Trophoblast cell (in vitro differentiated cells and primary cell): ENCODE measurements at regions not wholly inside any gene's neighbourhood (a gene's known extent, or its start where the extent isn't known, plus 50 kb on each side); places are given as distances from the start of the nearest gene placed in this dataset.

Experiments used
- DNase-seq, 2 donors: peaks; one replicate each; pipeline ENCODE4 v3.0.0-alpha.2; 2016
- H2AFZ ChIP-seq: 2 replicates; pipeline ENCODE4 v1.6.1; 2013; ENCODE audit warnings: low read length, moderate library complexity, mild to moderate bottlenecking; ENCODE audit not compliant: insufficient read depth, poor library complexity
- H2AK5ac ChIP-seq: 2 replicates; pipeline ENCODE4 v1.6.1; 2013; ENCODE audit warnings: mild to moderate bottlenecking, low read length
- H2BK120ac ChIP-seq: 2 replicates; pipeline ENCODE4 v1.6.1; 2013; ENCODE audit warnings: low read length, mild to moderate bottlenecking, moderate library complexity; ENCODE audit not compliant: insufficient read depth, poor library complexity
- H2BK12ac ChIP-seq: 2 replicates; pipeline ENCODE4 v1.6.1; 2013; ENCODE audit warnings: mild to moderate bottlenecking, low read length, moderate library complexity
- H2BK5ac ChIP-seq: 2 replicates; pipeline ENCODE4 v1.6.1; 2013; ENCODE audit warnings: low read length, low read depth, moderate library complexity, mild to moderate bottlenecking; ENCODE audit not compliant: poor library complexity
- H3K14ac ChIP-seq: 2 replicates; pipeline ENCODE4 v1.6.1; 2013; ENCODE audit warnings: mild to moderate bottlenecking, low read length
- H3K18ac ChIP-seq: 2 replicates; pipeline ENCODE4 v1.6.1; 2013; ENCODE audit warnings: mild to moderate bottlenecking, low read length
- H3K23ac ChIP-seq: 2 replicates; pipeline ENCODE4 v1.6.1; 2013; ENCODE audit warnings: low read length
- H3K27ac ChIP-seq: 2 replicates; pipeline ENCODE4 v1.5.1; 2013; ENCODE audit warnings: low read depth, mild to moderate bottlenecking, inconsistent platforms, low read length, moderate library complexity
- H3K27me3 ChIP-seq: 2 replicates; pipeline ENCODE4 v1.6.1; 2013; ENCODE audit warnings: inconsistent platforms, mild to moderate bottlenecking, low read length, moderate library complexity; ENCODE audit not compliant: insufficient read depth
- H3K36me3 ChIP-seq, 2 experiments: 1 replicate in 1 of 2; 2 replicates in 1 of 2; pipeline ENCODE4 v1.6.1; 2013; ENCODE audit warnings: low read length in 2 of 2, mild to moderate bottlenecking in 2 of 2, moderate library complexity in 1 of 2; ENCODE audit not compliant: insufficient read depth in 2 of 2, control insufficient read depth in 1 of 2
- H3K4ac ChIP-seq: 2 replicates; pipeline ENCODE4 v1.6.1; 2013; ENCODE audit warnings: low read depth, mild to moderate bottlenecking, low read length, moderate library complexity
- H3K4me1 ChIP-seq, 2 experiments: 1 replicate in 1 of 2; 2 replicates in 1 of 2; pipeline ENCODE4 v1.6.1; 2013; ENCODE audit warnings: low read length in 2 of 2, mild to moderate bottlenecking in 2 of 2, moderate library complexity in 1 of 2; ENCODE audit not compliant: insufficient read depth in 2 of 2, control insufficient read depth in 1 of 2
- H3K4me2 ChIP-seq: 2 replicates; pipeline ENCODE4 v1.6.1; 2013; ENCODE audit warnings: inconsistent platforms, mild to moderate bottlenecking, low read length, moderate library complexity
- H3K4me3 ChIP-seq: 2 replicates; pipeline ENCODE4 v1.5.1; 2013; ENCODE audit warnings: mild to moderate bottlenecking, low read depth, low read length, inconsistent platforms
- H3K79me1 ChIP-seq: one replicate; pipeline ENCODE4 v1.6.1; 2013; ENCODE audit warnings: low read length
- H3K79me2 ChIP-seq: 2 replicates; pipeline ENCODE4 v1.6.1; 2013; ENCODE audit warnings: low read length, mild to moderate bottlenecking; ENCODE audit not compliant: control insufficient read depth, insufficient read depth, poor library complexity
- H3K9ac ChIP-seq: 2 replicates; pipeline ENCODE4 v1.6.1; 2013; ENCODE audit warnings: mild to moderate bottlenecking, low read length
- H3K9me3 ChIP-seq: 2 replicates; pipeline ENCODE4 v1.6.1; 2013; ENCODE audit warnings: low read depth, mild to moderate bottlenecking, control low read depth, inconsistent platforms, low read length; ENCODE audit not compliant: insufficient read depth
- H4K12ac ChIP-seq: 2 replicates; pipeline ENCODE4 v1.6.1; 2013; ENCODE audit warnings: low read depth, mild to moderate bottlenecking, low read length, moderate library complexity
- H4K8ac ChIP-seq: 2 replicates; pipeline ENCODE4 v1.6.1; 2013; ENCODE audit warnings: low read depth, mild to moderate bottlenecking, low read length, moderate library complexity
- H4K91ac ChIP-seq: one replicate; pipeline ENCODE4 v1.6.1; 2013; ENCODE audit warnings: low read depth, mild to moderate bottlenecking, low read length, moderate library complexity
- WGBS: extraction: QIAGEN DNeasy Blood & Tissue Kit; methylation state at CpG from one replicate; pipeline ENCODE4 v1.1.7; 2013; ENCODE audit warnings: missing lambda C conversion rate; ENCODE audit not compliant: insufficient read length, insufficient coverage; ENCODE audit errors: extremely low coverage; 5-methylcytosine and 5-hydroxymethylcytosine counted together

DNA sequence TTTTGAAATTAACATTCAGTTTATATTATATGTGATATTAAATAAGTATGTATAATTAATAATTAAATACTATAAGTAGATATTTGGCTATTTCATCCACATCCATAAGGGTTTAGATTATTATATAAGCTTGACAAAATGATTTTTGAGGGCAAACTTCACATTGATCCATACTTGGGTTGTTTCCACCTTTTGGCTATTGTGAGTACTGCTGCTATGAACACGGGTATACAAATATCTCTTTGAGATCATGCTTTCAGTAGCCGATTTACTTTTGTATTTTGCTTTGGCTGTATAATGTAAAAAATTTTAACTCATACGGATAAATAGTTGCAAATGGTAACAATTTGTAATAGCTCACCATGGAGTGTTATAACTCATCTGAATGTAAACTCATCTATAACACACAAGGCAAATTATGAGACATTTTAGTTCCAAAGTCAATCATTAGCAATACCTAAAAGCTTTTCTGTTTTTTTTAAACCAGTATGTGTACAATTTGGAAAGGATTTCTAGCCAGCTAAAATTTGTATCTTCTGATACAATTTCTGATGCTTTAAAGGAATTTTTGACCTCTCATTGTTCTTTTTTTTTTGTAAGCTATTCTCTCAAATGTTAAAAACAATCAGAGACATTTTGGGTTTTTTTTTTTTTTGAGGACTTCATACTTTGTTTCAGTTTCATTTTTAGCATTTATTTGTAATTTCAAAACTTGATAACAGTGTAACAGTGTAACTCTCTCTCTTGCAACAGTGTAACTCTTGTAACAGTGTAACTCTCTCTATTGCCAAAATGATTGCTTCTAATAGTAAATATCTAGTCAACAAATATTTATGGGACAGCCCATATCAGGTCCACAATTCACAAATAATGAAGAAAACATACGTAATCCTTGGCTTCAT lies 51.8 kb upstream of the ARX start:
- Histone ChIP-seq H2AK5ac (no peak overlapping the region), H3K4me1 (no peaks in the 10 kb centered on the region), H3K9me3 (no peaks in the 10 kb centered on the region), H3K18ac (no peak overlapping the region), H2BK5ac (no peak overlapping the region), H3K27ac (no peak overlapping the region), H3K27me3 (no peaks in the 10 kb centered on the region), H3K4me3 (no peak overlapping the region), H4K91ac (no peak overlapping the region), H3K9ac (no peak overlapping the region), H3K4me2 (no peak overlapping the region), H3K36me3 (no peaks in the 10 kb centered on the region), H2BK12ac (no peak overlapping the region), H3K14ac (no peak overlapping the region), H2AFZ (no peak overlapping the region), H3K79me2 (no peaks in the 10 kb centered on the region), H3K23ac (no peak overlapping the region), H4K12ac (no peak overlapping the region), H4K8ac (no peak overlapping the region), H3K79me1 (no peaks in the 10 kb centered on the region), H2BK120ac (no peak overlapping the region), H3K4ac (no peak overlapping the region)
- WGBS, result no CpG with 5 or more reads among the region's 4 CpGs
- DNase-seq, result no peak

- H3K79me2 ChIP-seq, result no peaks in the 10 kb centered on the region
- H3K18ac ChIP-seq, result no peak overlapping the region
- H3K4ac ChIP-seq, result no peak overlapping the region
- WGBS, result no CpG with 5 or more reads among the region's 3 CpGs
- H2BK120ac ChIP-seq, result no peak overlapping the region
- H3K27me3 ChIP-seq, result no peaks in the 10 kb centered on the region
- H4K91ac ChIP-seq, result no peak overlapping the region
- H2BK5ac ChIP-seq, result no peak overlapping the region
- no peak overlapping the region for H2AK5ac ChIP-seq
- H3K27ac ChIP-seq, result no peak overlapping the region
- no peak overlapping the region for H3K14ac ChIP-seq
- no peaks in the 10 kb centered on the region for H3K4me1 ChIP-seq
- no peak for DNase-seq
- no peak overlapping the region for H2BK12ac ChIP-seq
- H4K12ac ChIP-seq, result no peak overlapping the region
- H3K79me1 ChIP-seq, result no peaks in the 10 kb centered on the region
- no peaks in the 10 kb centered on the region for H3K36me3 ChIP-seq
- no peak overlapping the region for H4K8ac ChIP-seq
- H3K9ac ChIP-seq, result no peak overlapping the region
- H3K4me3 ChIP-seq, result no peak overlapping the region
- H3K9me3 ChIP-seq, result no peaks in the 10 kb centered on the region
- no peak overlapping the region for H3K4me2 ChIP-seq
- no peak overlapping the region for H3K23ac ChIP-seq
- H2AFZ ChIP-seq, result no peak overlapping the region
These were observed 50.4 kb upstream of the ARX start for GRCh38 chrX:25066131-25066530.
